ENCODE measurements at regions not wholly inside any gene's neighbourhood (a gene's known extent, or its start where the extent isn't known, plus 50 kb on each side); places are given as distances from the start of the nearest gene placed in this dataset.
A peak's percentile ranks its signal among the peaks of the same experiment; 100 is the strongest.

DNA sequence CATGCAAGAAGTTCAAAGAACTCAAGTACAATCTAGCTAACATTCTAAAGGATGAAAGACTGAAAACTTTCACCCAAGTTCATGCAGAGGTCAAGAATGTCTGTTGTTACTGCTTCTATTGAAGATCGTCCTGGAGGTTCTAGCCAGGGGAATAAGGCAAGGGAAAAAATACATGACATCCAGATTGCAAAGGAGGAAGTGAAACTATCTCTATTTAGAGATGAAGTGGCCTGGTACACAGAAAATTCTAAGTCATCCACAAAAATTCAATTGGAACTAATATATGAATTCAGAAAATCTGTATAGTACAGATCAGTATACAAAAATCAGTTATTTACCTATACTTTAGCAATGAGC is 693.0 kb downstream of the NR2F2 start:
- no peak for DNase-seq (ENCODE audit: low spot score)

DNA sequence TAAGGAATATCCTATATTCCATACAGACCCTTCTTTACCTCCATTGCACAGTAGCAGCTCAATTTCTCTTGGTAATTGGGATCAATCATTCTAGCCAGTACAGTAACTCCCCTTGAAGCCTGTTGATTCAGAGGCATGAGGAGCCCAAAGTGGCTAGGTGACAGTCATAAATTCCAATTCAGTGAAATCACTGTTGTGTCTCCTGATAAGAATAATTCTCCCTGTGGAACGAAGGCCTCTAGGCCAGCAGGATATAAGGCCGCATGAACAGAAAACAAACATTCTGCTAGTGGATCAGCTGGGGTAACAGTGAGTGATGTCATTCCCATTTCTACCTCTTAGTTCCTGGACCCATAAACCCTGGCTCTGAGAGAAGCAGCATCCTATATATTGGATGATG is 696.3 kb downstream of the NR2F2 start:
- DNase-seq (ENCODE audit: low spot score), result no peak

DNA sequence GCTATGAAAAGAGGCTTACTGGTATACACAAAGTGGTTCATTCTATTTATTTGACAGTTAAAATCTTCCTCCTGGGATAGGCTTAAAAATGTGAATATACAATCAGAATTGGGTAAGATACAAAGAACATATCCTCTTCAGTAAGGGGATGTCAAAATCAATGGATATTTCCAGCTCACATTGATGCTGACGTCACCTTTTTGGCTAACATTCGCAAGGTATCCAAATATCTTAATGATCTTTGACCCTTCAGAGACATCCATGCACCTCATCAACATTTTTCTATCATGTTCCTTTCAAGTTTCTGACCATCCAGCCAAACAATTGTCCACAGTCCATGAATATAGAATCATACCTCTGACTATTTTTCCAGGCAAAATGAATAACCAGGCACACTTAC is 697.3 kb downstream of the NR2F2 start:
- no peak for DNase-seq (ENCODE audit: low spot score)

DNA sequence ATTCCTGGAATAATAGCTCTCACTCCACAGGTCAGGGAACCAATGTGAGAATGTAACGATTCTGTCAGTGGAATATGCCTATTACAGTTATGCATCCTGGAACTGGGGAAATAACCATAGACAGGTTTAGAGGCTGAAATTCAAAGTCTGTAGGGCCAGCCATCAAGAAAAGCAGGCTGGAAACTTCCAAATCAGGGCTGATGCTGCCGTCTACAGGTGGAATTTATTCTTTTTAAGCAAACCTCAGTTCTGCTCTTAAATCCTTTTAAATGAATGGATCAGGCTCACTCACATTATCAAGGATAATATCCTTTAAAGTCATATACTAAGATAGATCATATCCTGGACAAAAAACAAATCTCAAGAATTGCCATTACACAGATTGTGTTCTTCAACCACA is 699.8 kb downstream of the NR2F2 start:
- DNase-seq (ENCODE audit: low spot score), result no peak

DNA sequence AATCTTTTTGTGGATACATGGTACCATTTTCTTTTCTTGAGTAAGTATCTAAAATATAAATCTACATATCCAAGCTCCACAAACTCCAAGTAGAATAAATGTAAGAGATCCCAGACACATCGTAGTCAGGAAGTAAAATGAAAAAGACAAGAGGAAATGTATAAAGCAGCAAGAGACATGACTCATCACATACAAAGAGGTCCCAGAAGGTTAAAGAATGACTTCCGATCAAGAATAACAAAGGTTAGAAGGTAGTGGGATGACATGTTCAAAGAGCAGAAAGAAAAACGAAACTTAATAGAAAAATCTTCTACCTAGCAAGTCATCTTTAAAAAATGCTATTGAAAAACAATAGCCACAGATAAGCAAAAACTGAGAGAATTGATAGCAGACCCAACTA is 705.8 kb downstream of the NR2F2 start:
- no peak for DNase-seq (ENCODE audit: low spot score)

DNA sequence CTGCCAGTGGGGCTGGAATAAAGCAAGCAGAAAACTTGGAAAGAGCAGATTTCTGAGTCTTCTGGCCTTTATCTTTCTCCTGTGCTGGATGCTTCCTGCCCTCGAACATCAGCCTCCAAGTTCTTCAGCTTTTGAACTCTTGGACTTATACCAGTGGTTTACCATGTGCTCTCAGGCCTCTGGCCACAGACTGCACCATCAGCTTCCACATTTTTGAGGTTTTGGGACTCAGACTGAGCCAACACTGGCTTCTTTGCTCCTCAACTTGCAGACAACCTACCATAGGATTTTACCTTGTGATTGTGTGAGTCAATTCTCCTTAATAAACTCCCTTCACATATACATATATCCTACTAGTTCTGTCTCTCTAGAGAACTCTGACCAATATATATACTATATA is 706.6 kb downstream of the NR2F2 start:
- no peak for DNase-seq (ENCODE audit: low spot score)

DNA sequence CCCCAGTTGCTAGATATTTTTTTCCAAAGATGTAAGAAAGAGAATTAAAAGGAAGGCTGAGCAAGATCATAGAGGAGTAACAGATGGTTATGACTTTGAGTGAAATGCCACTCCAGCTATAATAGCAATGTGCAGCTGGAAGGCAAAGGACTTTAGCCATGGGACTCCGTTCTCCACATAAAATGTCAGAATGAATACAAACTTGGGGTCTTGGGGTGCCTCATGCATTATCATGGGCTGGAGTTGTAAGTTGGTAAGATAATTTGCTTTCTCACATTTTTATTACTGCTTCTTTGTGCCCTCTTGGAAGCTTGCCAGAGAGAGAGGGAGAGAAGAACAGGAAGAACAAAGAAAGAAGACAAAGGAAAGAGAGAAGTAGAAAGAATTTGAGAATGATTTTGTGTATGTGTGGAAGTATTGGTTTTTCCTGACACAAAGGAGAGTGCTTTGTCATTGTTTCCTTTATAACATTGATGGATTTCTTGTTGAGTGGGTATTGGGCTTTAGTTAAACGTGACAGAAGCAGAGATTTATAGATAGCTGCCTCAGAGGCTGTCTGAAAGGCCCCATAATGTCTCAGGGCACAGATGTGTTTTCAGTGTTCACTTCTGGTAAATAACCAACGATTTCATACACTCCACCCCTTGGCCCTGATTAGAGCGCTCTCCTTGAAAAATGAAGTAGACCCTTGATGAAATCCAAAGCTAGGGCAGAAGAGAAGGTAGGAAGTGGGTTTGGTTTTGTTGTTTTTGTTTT is 715.3 kb downstream of the NR2F2 start:
- no peak for DNase-seq (ENCODE audit: low spot score)

DNA sequence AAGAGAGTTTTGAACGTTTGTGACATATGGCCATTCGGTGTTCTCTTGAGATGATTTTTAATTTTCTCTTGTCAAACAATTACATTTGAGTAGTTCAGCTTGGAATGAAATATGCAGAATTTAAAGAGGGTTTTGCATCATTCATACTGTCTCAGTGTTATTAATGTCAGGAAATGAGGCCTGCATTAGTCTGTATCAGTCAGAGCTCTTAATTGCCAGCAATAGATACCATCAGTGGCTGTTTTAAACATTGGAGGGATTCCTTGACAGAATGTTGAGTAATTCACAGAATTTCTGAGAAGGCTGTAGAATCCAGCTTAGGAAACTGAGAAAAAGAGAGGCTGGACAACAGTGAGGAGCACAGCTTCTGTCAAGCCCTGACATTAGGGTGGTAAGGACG is 722.0 kb downstream of the NR2F2 start:
- DNase-seq (ENCODE audit: low spot score), result no peak

DNA sequence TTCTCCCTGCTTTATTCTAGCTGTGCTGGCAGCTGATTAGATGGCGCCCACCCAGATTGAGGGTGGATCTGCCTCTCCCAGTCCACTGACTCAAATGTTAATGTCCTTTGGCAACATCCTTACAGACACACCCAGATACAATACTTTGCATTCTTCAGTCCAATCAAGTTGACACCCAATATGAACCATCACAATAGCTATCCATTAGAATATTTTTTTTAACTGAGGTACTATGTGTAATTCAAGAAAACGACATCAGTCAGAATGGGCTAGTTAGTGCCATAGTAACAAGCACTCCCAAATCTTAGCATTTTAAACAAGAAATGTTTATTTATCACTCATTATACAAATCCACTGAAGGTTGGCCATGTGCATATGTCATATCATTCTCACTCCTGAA is 723.1 kb downstream of the NR2F2 start:
- DNase-seq (ENCODE audit: low spot score), result no peak

DNA sequence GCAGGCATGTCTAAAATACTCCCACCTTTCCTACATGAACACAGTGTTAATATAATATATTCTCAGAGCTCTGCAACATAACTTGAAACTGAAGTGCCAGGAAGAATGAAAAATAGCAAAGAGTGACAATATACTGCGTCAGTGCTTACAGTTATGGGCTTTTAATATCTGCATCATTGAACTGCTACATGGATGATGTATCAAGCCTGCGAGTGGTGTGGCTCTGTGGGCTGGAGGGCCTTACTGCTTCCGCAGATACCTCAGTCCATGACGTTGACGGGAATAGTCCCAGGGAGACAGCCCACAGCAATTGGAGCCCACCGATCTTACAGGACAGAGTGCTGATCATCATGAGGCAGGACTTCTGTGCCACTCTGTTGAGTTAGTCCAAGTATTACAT is 727.0 kb downstream of the NR2F2 start:
- no peak for DNase-seq (ENCODE audit: low spot score)

DNA sequence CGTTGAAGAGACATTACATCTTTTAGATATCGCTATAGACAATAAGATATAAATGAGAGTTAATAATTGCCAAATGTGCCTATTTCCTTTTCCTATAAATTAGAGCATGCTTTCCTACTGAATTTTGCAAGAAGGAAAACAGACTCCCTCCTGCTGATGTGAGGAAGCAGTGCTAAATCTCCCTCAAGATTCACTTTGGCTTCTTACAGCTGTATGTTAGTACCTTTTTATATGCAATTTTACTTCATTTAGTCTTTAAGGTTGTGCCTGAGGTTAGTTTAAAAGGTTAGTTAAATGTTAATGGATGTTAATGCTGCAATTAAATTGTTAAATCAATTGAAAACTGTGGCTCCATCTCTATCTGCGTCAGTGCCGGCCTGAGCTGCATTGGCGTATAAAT is 728.8 kb downstream of the NR2F2 start:
- DNase-seq (ENCODE audit: low spot score), result no peak

DNA sequence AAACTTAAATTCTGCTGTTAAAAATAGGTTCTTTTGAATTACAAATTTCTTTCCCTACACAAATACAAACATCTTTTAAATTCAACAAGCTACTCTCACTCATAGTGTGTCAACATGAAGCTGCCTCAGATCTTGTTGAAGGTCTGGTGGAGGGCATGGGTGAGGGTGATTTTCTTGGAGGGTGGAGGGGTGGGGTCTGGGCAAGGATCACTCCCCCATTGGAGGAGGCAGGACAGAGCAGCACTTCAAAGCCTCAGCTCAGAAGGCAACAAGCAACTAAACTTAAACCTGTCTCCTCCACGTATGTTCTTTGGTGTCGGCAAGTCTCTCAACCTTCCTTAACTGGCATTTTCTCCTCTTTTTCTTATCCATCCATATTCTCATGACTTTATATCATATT is 730.9 kb downstream of the NR2F2 start:
- DNase-seq (ENCODE audit: low spot score), result no peak

DNA sequence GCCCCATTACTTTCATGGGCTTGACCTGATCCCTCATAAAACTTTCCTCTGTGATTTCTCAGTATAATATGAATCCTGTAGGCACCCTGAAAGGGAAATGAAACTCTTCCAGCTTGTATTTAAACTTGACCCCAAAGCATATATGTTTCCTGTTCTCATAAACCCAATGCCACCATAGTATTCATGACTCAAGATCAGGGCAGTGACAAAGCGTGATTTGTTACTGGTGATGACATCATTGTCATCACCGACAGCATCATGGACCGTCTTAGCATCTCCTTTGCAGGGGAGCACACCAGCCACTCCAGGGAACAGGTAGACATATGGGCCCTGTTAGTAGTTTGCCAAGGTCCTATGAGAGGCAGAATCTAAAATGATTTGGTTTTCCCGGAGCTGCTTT is 741.2 kb downstream of the NR2F2 start:
- DNase-seq (ENCODE audit: low spot score), result no peak

DNA sequence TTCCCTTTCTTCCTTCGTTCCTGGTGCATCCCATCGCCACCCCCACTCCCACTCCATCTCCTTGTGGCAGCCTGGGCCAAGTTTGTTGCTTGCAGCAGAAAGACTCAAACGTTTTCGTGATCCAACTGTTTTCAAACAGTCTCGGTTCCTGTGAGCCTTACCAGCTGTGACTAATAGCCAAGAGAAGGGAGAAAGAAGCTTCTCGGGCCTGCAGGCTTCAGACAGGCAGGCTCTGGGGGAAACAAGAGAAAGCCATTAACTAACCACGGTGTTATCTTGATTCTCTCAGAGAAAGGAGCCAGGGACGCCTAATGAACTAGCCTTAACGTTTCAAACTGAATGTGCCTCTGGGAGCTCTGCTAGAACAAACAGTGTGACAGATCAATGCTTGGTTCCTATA is 742.0 kb downstream of the NR2F2 start:
- no peak for DNase-seq (ENCODE audit: low spot score)

DNA sequence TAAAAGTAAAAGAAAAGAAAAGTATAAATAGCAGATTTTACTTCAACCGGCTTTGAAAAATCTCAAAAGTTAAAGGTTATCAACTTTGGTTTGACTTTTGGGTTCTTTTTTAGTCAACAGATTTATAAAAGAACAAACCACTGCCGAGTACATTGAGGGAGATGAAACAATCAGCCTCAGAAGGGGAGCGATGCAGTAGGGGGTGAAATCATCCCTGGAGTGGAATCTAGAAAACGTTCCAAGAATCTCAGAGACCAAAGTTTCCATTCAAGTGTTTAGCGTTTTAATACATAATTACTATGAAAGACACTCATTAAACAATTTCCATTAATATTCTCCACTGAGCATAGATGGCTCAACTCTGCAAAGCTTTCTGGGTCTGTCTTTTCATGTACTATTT is 745.5 kb downstream of the NR2F2 start:
- DNase-seq (ENCODE audit: low spot score), result no peak

DNA sequence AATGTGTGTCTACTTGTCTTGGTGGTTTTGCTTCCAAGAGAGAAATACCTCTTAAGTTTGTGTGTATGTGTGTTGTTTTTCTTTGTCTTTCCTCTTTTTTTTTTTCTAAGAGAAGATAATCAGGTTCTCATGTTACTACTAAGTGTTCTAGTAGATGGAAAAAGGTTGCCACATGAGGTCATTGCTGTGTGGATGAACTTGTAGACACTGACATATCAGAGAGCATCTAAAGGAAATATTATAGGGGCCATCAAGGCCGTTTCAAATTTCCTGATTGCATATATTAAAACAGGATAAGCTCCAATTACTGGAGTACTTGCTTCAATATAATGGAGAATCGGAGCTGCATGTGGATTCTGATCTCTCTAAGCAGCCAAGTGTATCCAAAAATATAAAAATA is 747.5 kb downstream of the NR2F2 start:
- DNase-seq (ENCODE audit: low spot score), result no peak

DNA sequence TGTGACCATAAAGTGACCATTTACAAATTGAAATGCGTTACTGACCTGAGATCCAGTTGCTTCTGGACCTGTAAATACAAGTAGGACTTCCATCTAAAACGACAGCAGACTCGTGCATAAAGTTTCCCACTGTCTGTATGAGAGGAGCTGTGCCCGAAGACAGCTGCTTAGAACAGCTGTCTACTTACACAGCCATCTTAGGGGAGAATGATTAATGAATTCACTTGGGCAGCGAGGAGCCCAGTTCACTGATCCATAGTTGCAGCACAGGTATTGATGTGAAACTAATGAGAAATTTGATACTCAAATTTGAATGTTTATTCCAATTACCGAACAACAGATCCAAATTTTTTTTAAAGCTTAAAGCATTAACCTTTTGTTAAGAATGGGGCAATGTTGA is 748.1 kb downstream of the NR2F2 start:
- no peak for DNase-seq (ENCODE audit: low spot score)

DNA sequence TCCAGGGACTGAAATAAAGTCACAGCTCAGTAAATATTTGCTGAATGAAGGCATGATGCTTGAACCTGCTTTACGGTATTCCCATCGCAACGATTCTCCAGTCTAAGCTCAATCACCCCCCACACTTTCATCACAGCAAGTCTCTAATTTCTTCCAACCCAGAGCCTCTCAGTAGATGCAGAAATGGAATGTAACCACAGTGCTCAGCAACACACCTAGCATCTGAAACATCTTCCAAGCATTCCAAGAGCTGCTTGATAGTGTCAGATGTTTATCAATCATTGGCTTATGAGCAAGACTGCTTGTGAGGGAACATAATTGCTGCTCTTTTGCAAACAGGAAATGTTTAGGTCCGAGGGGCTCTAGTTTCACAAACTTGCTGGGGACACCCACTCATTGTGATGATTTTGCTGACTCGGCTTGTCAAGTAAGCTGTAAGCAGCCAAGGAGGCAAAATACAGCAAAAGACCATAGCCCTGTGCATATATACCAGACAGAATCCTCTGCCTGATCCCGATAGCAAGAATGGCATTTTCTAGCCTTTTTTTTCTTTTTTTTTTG is 751.2 kb downstream of the NR2F2 start:
- DNase-seq (ENCODE audit: low spot score), result no peak

DNA sequence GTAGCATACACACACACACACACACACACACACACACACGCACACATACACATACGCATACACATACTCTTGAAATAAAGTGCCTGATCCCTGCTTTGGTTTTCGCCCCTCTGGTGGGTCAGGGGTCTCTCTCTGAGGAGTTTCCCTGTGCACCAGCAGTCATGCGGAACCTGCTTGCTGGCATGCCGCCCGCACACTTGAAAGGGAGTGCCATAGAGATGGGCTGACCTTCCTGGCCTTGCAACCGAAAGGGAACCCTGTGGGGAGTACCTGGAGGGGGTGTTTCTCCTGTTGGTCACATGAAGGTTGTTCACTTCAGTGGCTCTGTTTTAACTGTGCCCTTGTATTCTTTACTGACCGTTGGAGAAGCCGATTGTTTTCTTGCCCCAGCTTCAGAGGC is 752.3 kb downstream of the NR2F2 start:
- DNase-seq (ENCODE audit: low spot score), result peak; percentile 10

DNA sequence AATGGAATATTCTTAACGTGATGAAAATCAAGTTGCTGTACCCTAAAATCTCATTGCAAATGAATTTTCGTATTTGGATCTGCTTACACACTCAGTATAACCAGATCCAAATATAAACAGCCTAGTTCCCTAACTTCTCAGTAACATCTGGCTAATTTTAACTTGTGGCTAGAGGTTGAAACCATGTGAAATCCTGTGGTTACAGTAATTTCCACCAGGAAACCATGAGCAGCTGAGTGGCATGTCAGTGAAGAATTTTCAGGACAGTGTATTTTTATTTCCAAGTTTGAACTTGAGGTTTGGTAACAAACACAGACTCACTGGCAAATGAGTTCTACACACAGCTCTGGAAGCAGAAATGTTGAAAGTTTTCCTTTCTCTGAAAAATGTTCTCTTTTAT is 754.1 kb downstream of the NR2F2 start:
- no peak for DNase-seq (ENCODE audit: low spot score)

DNA sequence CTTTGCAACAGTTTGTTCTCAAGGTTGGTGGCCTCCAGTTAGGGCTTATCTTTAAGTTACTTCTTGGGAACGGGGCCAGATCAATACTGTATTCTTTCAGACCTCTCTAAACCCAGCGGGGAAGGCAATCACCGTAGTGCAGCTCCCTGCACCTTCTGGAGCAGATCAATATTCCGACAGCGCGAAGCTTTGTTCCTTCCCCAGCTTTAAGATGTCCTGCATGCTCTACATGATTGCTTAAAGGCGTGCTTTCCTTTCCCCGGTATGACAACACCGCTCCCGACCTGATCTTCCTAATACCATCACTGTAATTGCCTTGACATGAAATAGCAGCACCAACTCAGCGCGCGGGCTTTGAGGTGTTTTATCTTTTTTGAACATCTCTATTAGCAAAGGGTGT is 755.2 kb downstream of the NR2F2 start:
- DNase-seq (ENCODE audit: low spot score), result no peak

DNA sequence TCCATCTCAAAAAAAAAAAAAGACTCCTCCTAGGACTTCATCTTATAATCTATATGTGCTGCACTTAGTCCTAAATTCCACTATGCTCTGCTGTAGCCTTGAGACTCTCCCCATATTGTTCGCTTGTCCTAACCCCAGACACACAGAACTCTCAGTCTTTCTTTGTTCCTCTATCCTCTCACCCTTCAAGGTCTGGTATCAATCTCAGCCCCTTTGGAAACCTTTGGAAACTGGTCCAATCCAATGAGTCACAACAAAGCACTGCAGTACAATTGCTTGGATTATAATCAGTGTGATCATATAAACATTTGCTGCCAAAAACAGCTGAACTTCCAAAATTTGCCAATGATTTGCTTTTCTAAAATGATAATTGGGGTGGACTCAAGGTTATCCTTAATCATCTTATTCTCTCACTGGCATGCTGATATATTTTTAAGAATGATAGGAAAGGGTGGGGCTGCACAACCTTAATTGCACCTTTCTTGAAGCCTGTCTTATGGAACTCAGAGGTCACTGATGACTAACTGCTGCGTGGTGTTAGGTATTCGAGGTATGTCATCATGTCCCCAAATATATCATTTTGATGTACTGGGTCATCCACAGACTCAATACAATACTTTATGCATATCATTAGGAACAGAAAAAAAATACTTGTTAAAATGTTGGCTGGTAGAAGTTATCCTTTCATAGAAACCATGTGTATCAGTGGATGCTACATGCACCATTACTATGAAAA is 756.7 kb downstream of the NR2F2 start:
- no peak for DNase-seq (ENCODE audit: low spot score)

DNA sequence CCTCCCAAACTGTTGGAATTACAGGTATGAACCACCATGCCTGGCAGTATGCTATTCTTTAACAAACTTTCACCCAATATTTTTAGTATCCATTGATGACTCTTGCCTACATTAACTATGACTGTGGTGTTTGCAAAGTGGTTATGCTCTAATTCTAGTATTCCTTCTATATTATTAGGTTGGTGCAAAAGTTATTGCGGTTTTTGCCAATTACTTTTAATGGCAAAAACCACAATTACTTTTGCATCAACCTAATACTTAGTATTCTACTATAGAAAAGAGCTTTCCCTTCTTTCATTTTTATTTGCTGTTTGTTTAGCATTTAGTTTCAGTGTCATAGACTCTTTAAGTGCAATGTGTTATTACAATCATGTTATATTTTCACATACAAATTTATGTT is 760.6 kb downstream of the NR2F2 start:
- DNase-seq (ENCODE audit: low spot score), result no peak

DNA sequence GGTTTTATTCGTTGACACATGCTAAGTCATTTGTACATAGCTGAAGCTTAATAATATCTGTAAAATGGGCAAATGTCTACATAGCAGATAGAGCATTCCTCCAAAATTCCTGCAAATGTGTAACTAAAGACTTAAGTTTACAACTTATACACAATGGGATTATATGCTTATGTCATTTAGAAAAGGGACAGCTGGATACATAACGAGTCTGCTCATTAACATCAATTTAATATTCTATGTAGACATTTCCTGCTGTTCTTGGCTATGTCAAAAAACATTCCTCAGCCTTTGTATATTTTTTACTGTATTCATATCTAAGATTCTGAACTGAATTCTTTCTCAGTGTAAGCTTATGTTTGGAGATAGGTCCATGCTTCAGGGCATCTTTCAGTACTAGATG is 762.2 kb downstream of the NR2F2 start:
- no peak for DNase-seq (ENCODE audit: low spot score)
